Astrocyte (in vitro differentiated cells and primary cell): ENCODE measurements at regions not wholly inside any gene's neighbourhood (a gene's known extent, or its start where the extent isn't known, plus 50 kb on each side); places are given as distances from the start of the nearest gene placed in this dataset.

Experiments
- EZH2 ChIP-seq: IDR thresholded peaks from 2 replicates; pipeline ENCODE4 v1.6.1; 2012; ENCODE audit warnings: mild to moderate bottlenecking, low read length, inconsistent platforms; ENCODE audit not compliant: insufficient read depth
- TF ChIP-seq, protein P1 (sequence below): IDR thresholded peaks from 2 replicates; pipeline ENCODE4 v1.5.1; 2011; ENCODE audit warnings: low read depth, mild to moderate bottlenecking, inconsistent platforms, low read length, moderate library complexity; ENCODE audit not compliant: insufficient read depth

DNA sequence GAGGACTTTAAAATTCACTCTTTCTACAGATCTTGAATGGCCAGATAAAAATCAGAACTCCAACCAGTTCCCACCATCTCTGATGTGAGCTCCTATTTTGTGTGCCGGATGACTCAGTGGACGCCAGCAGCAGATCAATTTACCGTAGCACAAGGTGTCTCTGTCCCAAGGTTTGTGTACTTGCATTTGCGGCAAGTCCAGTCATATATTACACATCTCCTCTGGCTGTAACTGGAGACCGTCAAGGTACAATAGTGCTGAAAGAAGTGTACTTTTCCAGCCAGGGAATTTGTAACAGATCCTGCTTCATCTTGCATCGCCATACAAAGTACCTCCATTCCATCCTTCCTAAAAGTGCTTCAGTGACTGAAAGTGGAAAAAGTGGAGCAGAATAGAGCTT is 108.2 kb upstream of the SORBS2 start:
- TF ChIP-seq, protein P1, sequence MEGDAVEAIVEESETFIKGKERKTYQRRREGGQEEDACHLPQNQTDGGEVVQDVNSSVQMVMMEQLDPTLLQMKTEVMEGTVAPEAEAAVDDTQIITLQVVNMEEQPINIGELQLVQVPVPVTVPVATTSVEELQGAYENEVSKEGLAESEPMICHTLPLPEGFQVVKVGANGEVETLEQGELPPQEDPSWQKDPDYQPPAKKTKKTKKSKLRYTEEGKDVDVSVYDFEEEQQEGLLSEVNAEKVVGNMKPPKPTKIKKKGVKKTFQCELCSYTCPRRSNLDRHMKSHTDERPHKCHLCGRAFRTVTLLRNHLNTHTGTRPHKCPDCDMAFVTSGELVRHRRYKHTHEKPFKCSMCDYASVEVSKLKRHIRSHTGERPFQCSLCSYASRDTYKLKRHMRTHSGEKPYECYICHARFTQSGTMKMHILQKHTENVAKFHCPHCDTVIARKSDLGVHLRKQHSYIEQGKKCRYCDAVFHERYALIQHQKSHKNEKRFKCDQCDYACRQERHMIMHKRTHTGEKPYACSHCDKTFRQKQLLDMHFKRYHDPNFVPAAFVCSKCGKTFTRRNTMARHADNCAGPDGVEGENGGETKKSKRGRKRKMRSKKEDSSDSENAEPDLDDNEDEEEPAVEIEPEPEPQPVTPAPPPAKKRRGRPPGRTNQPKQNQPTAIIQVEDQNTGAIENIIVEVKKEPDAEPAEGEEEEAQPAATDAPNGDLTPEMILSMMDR, result no peak
- no peak for TF ChIP-seq EZH2
